HEK293 (cell line): ENCODE measurements at regions not wholly inside any gene's neighbourhood (a gene's known extent, or its start where the extent isn't known, plus 50 kb on each side); places are given as distances from the start of the nearest gene placed in this dataset.

Experiments
- CTCF ChIA-PET: fragments of 350-600 bp; formaldehyde crosslinking; extraction: SDS; loops from one replicate; lab custom pipeline; 2021; ENCODE audit warnings: antibody characterized with exemption; lab: Yijun Ruan, JAX
- POLR2A ChIA-PET: fragments of 300-600 bp; formaldehyde crosslinking; extraction: SDS; loops from one replicate; lab custom pipeline; 2020; ENCODE audit warnings: antibody characterized with exemption, inconsistent platforms; lab: Yijun Ruan, JAX
- H3K27ac ChIP-seq: fragments of 200-500 bp; sonication (Bioruptor generic); 2 replicates; pipeline ENCODE4 v1.5.1; 2014; ENCODE audit warnings: low read depth, low read length, control low read depth, inconsistent platforms; ENCODE audit errors: extremely low read depth
- H3K36me3 ChIP-seq, 2 experiments: fragments of 200-500 bp in 1 of 2; sonication (Bioruptor generic) in 1 of 2; 1 replicate in 1 of 2; 2 replicates in 1 of 2; pipeline ENCODE4 v1.5.1; 2014 to 2017; ENCODE audit warnings: inconsistent platforms in 2 of 2, low read length in 2 of 2; ENCODE audit not compliant: control insufficient read depth in 2 of 2, insufficient read depth in 1 of 2
- H3K4me1 ChIP-seq: fragments of 200-500 bp; sonication (Bioruptor generic); 2 replicates; pipeline ENCODE4 v1.5.1; 2014; ENCODE audit warnings: mild to moderate bottlenecking, low read length, inconsistent platforms; ENCODE audit not compliant: control insufficient read depth, insufficient read depth
- H3K4me3 ChIP-seq: 2 replicates; pipeline ENCODE4 v1.5.1; 2011; ENCODE audit warnings: low read depth, mild to moderate bottlenecking, control low read depth, low read length, moderate library complexity
- H3K9me3 ChIP-seq: fragments of 200-500 bp; sonication (Bioruptor generic); 2 replicates; pipeline ENCODE4 v1.5.1; 2014; ENCODE audit warnings: low read depth, low read length, inconsistent platforms; ENCODE audit not compliant: control insufficient read depth, insufficient read depth
- GFI1B ChIP-seq: fragments of 450-650 bp; formaldehyde crosslinking; IDR thresholded peaks from 2 replicates; pipeline ENCODE4 v1.5.1; 2016; ENCODE audit warnings: missing biosample characterization, missing genetic modification characterization
- GLIS2 ChIP-seq: fragments of 450-650 bp; formaldehyde crosslinking; IDR thresholded peaks from 2 replicates; pipeline ENCODE4 v1.5.1; 2016; ENCODE audit warnings: missing biosample characterization, missing genetic modification characterization
- MEIS1 ChIP-seq: sonication (generic); formaldehyde crosslinking; IDR thresholded peaks from 2 replicates; pipeline ENCODE4 v1.8.1; 2022; ENCODE audit warnings: missing genetic modification reagents, mild to moderate bottlenecking, borderline replicate concordance
- MYNN ChIP-seq: fragments of 450-650 bp; formaldehyde crosslinking; IDR thresholded peaks from 2 replicates; pipeline ENCODE4 v1.5.1; 2016; ENCODE audit warnings: missing biosample characterization, missing genetic modification characterization, borderline replicate concordance
- SCRT2 ChIP-seq: fragments of 450-650 bp; formaldehyde crosslinking; IDR thresholded peaks from 2 replicates; pipeline ENCODE4 v1.5.1; 2016; ENCODE audit warnings: missing biosample characterization, missing genetic modification characterization
- SP2 ChIP-seq: fragments of 450-650 bp; formaldehyde crosslinking; IDR thresholded peaks from 2 replicates; pipeline ENCODE4 v1.5.1; 2016; ENCODE audit warnings: missing biosample characterization, missing genetic modification characterization
- WT1 ChIP-seq: fragments of 450-650 bp; formaldehyde crosslinking; IDR thresholded peaks from 2 replicates; pipeline ENCODE4 v1.5.1; 2016; ENCODE audit warnings: missing biosample characterization, missing genetic modification characterization
- ZBTB8A ChIP-seq: fragments of 450-650 bp; formaldehyde crosslinking; IDR thresholded peaks from 2 replicates; pipeline ENCODE4 v1.5.1; 2016; ENCODE audit warnings: missing biosample characterization, missing genetic modification characterization
- ZNF138 ChIP-seq: fragments of 450-650 bp; formaldehyde crosslinking; IDR thresholded peaks from 2 replicates; pipeline ENCODE4 v1.5.1; 2016; ENCODE audit warnings: missing biosample characterization, missing genetic modification characterization, borderline replicate concordance
- ZNF302 ChIP-seq: fragments of 450-650 bp; formaldehyde crosslinking; IDR thresholded peaks from 2 replicates; pipeline ENCODE4 v1.5.1; 2016; ENCODE audit warnings: missing biosample characterization, missing genetic modification characterization, low read depth
- ZNF423 ChIP-seq: fragments of 450-650 bp; formaldehyde crosslinking; IDR thresholded peaks from 2 replicates; pipeline ENCODE4 v1.5.1; 2016; ENCODE audit warnings: missing biosample characterization, missing genetic modification characterization
- ZNF473 ChIP-seq: fragments of 450-650 bp; formaldehyde crosslinking; IDR thresholded peaks from 2 replicates; pipeline ENCODE4 v1.5.1; 2017; ENCODE audit warnings: missing biosample characterization, missing genetic modification characterization
- ZNF549 ChIP-seq: fragments of 450-650 bp; IDR thresholded peaks from 2 replicates; pipeline ENCODE4 v1.5.1; 2018; ENCODE audit warnings: missing biosample characterization, missing genetic modification characterization, mild to moderate bottlenecking, inconsistent platforms, moderate library complexity
- ZNF560 ChIP-seq: fragments of 450-650 bp; formaldehyde crosslinking; IDR thresholded peaks from 2 replicates; pipeline ENCODE4 v1.5.1; 2017; ENCODE audit warnings: missing biosample characterization, missing genetic modification characterization, borderline replicate concordance
- ZNF654 ChIP-seq: fragments of 450-650 bp; formaldehyde crosslinking; IDR thresholded peaks from 2 replicates; pipeline ENCODE4 v1.5.1; 2016; ENCODE audit warnings: low read depth, missing biosample characterization, missing genetic modification characterization
- ZNF658 ChIP-seq: fragments of 450-650 bp; formaldehyde crosslinking; IDR thresholded peaks from 2 replicates; pipeline ENCODE4; 2016; ENCODE audit warnings: missing biosample characterization, missing genetic modification characterization
- TF ChIP-seq, protein P1 (sequence below): fragments of 450-650 bp; formaldehyde crosslinking; IDR thresholded peaks from 2 replicates; pipeline ENCODE4; 2016; ENCODE audit warnings: missing biosample characterization, missing genetic modification characterization
- TF ChIP-seq, protein P2 (sequence below): fragments of 450-650 bp; formaldehyde crosslinking; IDR thresholded peaks from 2 replicates; pipeline ENCODE4 v1.5.1; 2016; ENCODE audit warnings: missing biosample characterization, missing genetic modification characterization
- TF ChIP-seq, protein P3 (sequence below): fragments of 450-650 bp; IDR thresholded peaks from 2 replicates; pipeline ENCODE4 v1.5.1; 2018; ENCODE audit warnings: missing biosample characterization, missing genetic modification characterization
- TF ChIP-seq, protein P4 (sequence below): fragments of 450-650 bp; formaldehyde crosslinking; IDR thresholded peaks from 2 replicates; pipeline ENCODE4 v1.5.1; 2017; ENCODE audit warnings: missing biosample characterization, missing genetic modification characterization

DNA sequence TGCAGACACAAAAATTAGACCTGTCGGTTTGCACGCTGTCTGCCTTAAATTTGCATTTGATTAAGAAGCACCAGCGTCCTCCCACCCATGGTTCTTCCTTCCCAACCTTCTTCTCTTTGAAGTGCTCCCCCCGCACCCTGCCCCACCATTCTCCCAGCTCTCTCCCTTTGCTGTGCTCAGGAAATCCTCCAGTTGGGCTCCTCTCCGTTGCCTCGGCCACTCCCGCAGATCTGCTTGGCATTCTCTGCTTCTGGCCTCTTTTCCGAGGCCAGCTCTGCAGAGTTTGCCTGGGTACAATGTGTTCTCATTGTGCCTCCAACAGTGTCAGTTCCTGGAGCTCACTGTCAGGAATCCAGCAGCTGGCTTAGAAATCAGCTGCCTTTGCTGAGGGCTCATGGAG is 126.1 kb downstream of the NAV1 start:
- no peak for TF ChIP-seq ZNF658 (tag by site-specific recombination)
- TF ChIP-seq ZNF138 (tag by site-specific recombination) = no peak
- TF ChIP-seq, protein P1, sequence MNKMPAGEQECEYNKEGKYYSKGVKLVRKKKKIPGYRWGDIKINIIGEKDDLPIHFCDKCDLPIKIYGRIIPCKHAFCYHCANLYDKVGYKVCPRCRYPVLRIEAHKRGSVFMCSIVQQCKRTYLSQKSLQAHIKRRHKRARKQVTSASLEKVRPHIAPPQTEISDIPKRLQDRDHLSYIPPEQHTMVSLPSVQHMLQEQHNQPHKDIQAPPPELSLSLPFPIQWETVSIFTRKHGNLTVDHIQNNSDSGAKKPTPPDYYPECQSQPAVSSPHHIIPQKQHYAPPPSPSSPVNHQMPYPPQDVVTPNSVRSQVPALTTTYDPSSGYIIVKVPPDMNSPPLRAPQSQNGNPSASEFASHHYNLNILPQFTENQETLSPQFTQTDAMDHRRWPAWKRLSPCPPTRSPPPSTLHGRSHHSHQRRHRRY = no peak
- H3K4me3 ChIP-seq = no peak overlapping the region
- no peaks in the 10 kb centered on the region for H3K9me3 ChIP-seq
- no peak overlapping the region for H3K27ac ChIP-seq
- POLR2A ChIA-PET = no interaction called here
- H3K36me3 ChIP-seq = no peaks in the 10 kb centered on the region
- CTCF ChIA-PET = interaction anchor here (1.5 kb wide), 1 partner anchor 14 kb away, joined by 4 read pairs; no protein-coding TSS in a partner anchor
- no peaks in the 10 kb centered on the region for H3K4me1 ChIP-seq

DNA sequence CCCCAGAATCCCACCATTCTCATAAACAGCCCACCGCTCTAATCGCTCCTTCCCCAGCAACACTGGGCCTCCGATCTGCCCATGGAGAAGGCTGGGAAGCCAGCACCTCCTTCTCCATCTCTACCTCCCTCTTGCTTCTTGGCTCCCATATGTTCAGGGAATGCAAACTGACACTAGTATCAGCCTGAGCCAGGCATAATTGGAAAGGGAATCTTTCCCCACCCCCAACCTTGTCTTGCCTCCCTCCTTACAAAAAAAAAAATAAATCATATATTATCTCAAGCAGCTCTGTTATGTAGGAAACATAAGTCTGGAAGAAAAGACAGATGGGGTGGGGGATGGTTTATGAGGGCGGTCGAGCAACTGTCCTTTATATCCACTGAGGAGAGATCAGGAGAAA is 127.2 kb downstream of the NAV1 start:
- ChIA-PET CTCF (interaction anchor here (0.7 kb wide), 1 partner anchor 104 kb away, joined by 3 read pairs; no protein-coding TSS in a partner anchor), POLR2A (no interaction called here)
- TF ChIP-seq ZNF560 (tag by site-specific recombination) (no peak), MYNN (tag by site-specific recombination) (no peak), WT1 (no peak), GLIS2 (no peak), GFI1B (tag by site-specific recombination) (no peak), ZNF654 (no peak), ZNF473 (tag by site-specific recombination) (no peak), SP2 (tag by site-specific recombination) (no peak), ZNF302 (no peak), MEIS1 (no peak), SCRT2 (tag by site-specific recombination) (no peak), ZNF549 (tag by site-specific recombination) (no peak), ZNF423 (tag by site-specific recombination) (no peak), ZBTB8A (tag by site-specific recombination) (no peak)
- TF ChIP-seq, protein P2, sequence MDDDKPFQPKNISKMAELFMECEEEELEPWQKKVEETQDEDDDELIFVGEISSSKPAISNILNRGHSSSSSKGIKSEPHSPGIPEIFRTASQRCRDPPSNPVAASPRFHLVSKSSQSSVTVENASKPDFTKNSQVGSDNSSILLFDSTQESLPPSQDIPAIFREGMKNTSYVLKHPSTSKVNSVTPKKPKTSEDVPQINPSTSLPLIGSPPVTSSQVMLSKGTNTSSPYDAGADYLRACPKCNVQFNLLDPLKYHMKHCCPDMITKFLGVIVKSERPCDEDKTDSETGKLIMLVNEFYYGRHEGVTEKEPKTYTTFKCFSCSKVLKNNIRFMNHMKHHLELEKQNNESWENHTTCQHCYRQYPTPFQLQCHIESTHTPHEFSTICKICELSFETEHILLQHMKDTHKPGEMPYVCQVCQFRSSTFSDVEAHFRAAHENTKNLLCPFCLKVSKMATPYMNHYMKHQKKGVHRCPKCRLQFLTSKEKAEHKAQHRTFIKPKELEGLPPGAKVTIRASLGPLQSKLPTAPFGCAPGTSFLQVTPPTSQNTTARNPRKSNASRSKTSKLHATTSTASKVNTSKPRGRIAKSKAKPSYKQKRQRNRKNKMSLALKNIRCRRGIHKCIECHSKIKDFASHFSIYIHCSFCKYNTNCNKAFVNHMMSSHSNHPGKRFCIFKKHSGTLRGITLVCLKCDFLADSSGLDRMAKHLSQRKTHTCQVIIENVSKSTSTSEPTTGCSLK (tag by site-specific recombination) = no peak
- TF ChIP-seq, protein P3, sequence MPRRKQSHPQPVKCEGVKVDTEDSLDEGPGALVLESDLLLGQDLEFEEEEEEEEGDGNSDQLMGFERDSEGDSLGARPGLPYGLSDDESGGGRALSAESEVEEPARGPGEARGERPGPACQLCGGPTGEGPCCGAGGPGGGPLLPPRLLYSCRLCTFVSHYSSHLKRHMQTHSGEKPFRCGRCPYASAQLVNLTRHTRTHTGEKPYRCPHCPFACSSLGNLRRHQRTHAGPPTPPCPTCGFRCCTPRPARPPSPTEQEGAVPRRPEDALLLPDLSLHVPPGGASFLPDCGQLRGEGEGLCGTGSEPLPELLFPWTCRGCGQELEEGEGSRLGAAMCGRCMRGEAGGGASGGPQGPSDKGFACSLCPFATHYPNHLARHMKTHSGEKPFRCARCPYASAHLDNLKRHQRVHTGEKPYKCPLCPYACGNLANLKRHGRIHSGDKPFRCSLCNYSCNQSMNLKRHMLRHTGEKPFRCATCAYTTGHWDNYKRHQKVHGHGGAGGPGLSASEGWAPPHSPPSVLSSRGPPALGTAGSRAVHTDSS = no peak
- TF ChIP-seq, protein P1 = no peak
- TF ChIP-seq, protein P4, sequence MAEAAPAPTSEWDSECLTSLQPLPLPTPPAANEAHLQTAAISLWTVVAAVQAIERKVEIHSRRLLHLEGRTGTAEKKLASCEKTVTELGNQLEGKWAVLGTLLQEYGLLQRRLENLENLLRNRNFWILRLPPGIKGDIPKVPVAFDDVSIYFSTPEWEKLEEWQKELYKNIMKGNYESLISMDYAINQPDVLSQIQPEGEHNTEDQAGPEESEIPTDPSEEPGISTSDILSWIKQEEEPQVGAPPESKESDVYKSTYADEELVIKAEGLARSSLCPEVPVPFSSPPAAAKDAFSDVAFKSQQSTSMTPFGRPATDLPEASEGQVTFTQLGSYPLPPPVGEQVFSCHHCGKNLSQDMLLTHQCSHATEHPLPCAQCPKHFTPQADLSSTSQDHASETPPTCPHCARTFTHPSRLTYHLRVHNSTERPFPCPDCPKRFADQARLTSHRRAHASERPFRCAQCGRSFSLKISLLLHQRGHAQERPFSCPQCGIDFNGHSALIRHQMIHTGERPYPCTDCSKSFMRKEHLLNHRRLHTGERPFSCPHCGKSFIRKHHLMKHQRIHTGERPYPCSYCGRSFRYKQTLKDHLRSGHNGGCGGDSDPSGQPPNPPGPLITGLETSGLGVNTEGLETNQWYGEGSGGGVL (tag by site-specific recombination) = no peak
- Histone ChIP-seq H3K27ac (no peak overlapping the region), H3K9me3 (no peaks in the 10 kb centered on the region), H3K36me3 (no peaks in the 10 kb centered on the region), H3K4me3 (no peak overlapping the region), H3K4me1 (no peaks in the 10 kb centered on the region)
